ENCODE measurements at regions not wholly inside any gene's neighbourhood (a gene's known extent, or its start where the extent isn't known, plus 50 kb on each side); places are given as distances from the start of the nearest gene placed in this dataset.

DNA sequence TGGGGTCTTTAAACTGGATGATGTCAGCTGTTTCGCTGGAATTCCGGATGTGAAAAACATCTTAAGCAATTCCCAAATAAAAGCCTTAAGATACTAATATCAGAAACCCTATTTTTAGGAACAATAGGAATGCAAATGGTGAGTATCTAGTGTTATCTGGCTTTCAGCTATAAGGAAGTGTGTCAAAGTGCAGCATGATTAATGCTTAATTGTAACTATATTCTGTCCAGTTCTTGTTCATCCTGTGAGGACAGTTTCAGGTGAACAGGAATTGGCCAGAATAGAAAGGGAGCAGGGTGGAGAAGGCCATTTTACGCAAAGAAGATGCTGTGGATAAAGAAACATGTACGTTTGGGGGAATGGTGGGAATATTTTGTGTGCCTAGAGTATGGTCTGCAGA is 108.2 kb downstream of the RASSF10 start:
- H3K36me3 ChIP-seq (ENCODE audit: control insufficient read depth, insufficient read depth, low read length): no peaks in the 10 kb centered on the region
- no peak overlapping the region for H3K4me3 ChIP-seq (replicated peaks; ENCODE audit: low read depth, low read length)
- TF ChIP-seq, protein P1, sequence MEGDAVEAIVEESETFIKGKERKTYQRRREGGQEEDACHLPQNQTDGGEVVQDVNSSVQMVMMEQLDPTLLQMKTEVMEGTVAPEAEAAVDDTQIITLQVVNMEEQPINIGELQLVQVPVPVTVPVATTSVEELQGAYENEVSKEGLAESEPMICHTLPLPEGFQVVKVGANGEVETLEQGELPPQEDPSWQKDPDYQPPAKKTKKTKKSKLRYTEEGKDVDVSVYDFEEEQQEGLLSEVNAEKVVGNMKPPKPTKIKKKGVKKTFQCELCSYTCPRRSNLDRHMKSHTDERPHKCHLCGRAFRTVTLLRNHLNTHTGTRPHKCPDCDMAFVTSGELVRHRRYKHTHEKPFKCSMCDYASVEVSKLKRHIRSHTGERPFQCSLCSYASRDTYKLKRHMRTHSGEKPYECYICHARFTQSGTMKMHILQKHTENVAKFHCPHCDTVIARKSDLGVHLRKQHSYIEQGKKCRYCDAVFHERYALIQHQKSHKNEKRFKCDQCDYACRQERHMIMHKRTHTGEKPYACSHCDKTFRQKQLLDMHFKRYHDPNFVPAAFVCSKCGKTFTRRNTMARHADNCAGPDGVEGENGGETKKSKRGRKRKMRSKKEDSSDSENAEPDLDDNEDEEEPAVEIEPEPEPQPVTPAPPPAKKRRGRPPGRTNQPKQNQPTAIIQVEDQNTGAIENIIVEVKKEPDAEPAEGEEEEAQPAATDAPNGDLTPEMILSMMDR (IDR thresholded peaks at IDR 0.05; ENCODE audit: insufficient read depth, low read length, poor library complexity, severe bottlenecking): no peak
- no peaks in the 10 kb centered on the region for H3K27me3 ChIP-seq (replicated peaks; ENCODE audit: control insufficient read depth, insufficient read depth, low read length)
- no peak for DNase-seq (ENCODE audit: extremely low read depth, insufficient read length)

- no peak for DNase-seq (ENCODE audit: extremely low read depth, insufficient read length)
- no peaks in the 10 kb centered on the region for H3K36me3 ChIP-seq (ENCODE audit: control insufficient read depth, insufficient read depth, low read length)
These were observed 109.1 kb downstream of the RASSF10 start for GRCh38 chr11:13118194-13118593.

DNA sequence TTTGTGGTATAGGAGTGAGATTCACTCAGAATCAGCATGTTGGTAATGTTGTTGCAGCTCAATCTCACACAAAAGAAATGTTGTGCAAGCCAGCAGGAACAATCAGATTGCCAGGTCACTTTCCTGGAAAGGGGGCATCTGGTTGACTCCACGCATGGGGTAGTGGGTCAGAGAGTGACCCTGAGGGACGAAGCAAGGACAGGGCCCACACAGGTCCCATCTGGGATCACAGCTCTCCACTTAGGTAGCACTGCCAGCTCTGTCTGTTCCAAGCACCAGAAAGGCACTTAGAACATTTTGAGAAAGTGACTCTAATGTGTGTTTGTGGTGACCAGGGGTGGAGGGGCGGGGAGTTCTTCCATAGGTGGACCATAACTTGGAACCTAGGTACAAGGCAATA is 109.5 kb downstream of the RASSF10 start:
- H3K36me3 ChIP-seq (ENCODE audit: control insufficient read depth, insufficient read depth, low read length): no peaks in the 10 kb centered on the region
- no peak overlapping the region for H3K4me3 ChIP-seq (replicated peaks; ENCODE audit: low read depth, low read length)
- DNase-seq (ENCODE audit: extremely low read depth, insufficient read length): no peak
- no peaks in the 10 kb centered on the region for H3K27me3 ChIP-seq (replicated peaks; ENCODE audit: control insufficient read depth, insufficient read depth, low read length)
- TF ChIP-seq, protein P1 (IDR thresholded peaks at IDR 0.05; ENCODE audit: insufficient read depth, low read length, poor library complexity, severe bottlenecking): no peak

More at GRCh38 chr11:13118194-13118593, 109.1 kb downstream of the RASSF10 start:
- H3K4me3 ChIP-seq (replicated peaks; ENCODE audit: low read depth, low read length): no peak overlapping the region
- H3K27me3 ChIP-seq (replicated peaks; ENCODE audit: control insufficient read depth, insufficient read depth, low read length): no peaks in the 10 kb centered on the region
- TF ChIP-seq, protein P1 (IDR thresholded peaks at IDR 0.05; ENCODE audit: insufficient read depth, low read length, poor library complexity, severe bottlenecking): no peak

DNA sequence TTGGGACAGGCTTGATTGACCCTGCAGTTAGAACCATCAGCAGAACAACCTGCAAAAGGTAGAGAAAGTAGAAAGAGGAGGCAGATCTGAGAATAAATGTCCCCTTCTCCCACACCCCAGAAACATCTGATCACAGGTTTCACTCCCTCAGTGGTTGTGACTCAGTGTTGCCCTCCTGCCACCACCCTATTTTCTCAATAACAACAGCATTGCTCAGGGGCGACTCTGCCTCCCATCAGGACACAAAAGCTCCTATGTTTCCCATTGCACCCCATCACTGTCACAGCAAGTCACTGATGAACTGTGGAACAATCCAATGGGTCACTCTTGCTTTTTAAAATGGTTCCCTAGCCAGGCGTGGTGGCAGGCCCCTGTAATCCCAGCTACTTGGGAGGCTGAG is 110.2 kb downstream of the RASSF10 start:
- H3K27me3 ChIP-seq (replicated peaks; ENCODE audit: control insufficient read depth, insufficient read depth, low read length): no peaks in the 10 kb centered on the region
- H3K36me3 ChIP-seq (ENCODE audit: control insufficient read depth, insufficient read depth, low read length): no peaks in the 10 kb centered on the region
- no peak for DNase-seq (ENCODE audit: extremely low read depth, insufficient read length)
- H3K4me3 ChIP-seq (replicated peaks; ENCODE audit: low read depth, low read length): no peak overlapping the region
- TF ChIP-seq, protein P1 (IDR thresholded peaks at IDR 0.05; ENCODE audit: insufficient read depth, low read length, poor library complexity, severe bottlenecking): no peak

- Histone ChIP-seq H3K4me3 (replicated peaks; ENCODE audit: low read depth, low read length) (no peak overlapping the region), H3K36me3 (ENCODE audit: control insufficient read depth, insufficient read depth, low read length) (no peaks in the 10 kb centered on the region), H3K27me3 (replicated peaks; ENCODE audit: control insufficient read depth, insufficient read depth, low read length) (no peaks in the 10 kb centered on the region)
- TF ChIP-seq, protein P1 (IDR thresholded peaks at IDR 0.05; ENCODE audit: insufficient read depth, low read length, poor library complexity, severe bottlenecking): no peak
- no peak for DNase-seq (ENCODE audit: extremely low read depth, insufficient read length)
These were observed 110.9 kb downstream of the RASSF10 start for GRCh38 chr11:13119941-13120520.

- H3K36me3 ChIP-seq (ENCODE audit: control insufficient read depth, insufficient read depth, low read length): no peaks in the 10 kb centered on the region
- TF ChIP-seq, protein P1 (IDR thresholded peaks at IDR 0.05; ENCODE audit: insufficient read depth, low read length, poor library complexity, severe bottlenecking): no peak
- no peak for DNase-seq (ENCODE audit: extremely low read depth, insufficient read length)
- no peak overlapping the region for H3K4me3 ChIP-seq (replicated peaks; ENCODE audit: low read depth, low read length)
- no peaks in the 10 kb centered on the region for H3K27me3 ChIP-seq (replicated peaks; ENCODE audit: control insufficient read depth, insufficient read depth, low read length)
These were observed 111.6 kb downstream of the RASSF10 start for GRCh38 chr11:13120691-13121090.
